ENCODE measurements at regions not wholly inside any gene's neighbourhood (a gene's known extent, or its start where the extent isn't known, plus 50 kb on each side); places are given as distances from the start of the nearest gene placed in this dataset.
"Not testable (repeated sequence)": the region's sequence is repeated elsewhere in the genome, so short reads cannot be mapped to it uniquely, and the experiment has no call there.

DNA sequence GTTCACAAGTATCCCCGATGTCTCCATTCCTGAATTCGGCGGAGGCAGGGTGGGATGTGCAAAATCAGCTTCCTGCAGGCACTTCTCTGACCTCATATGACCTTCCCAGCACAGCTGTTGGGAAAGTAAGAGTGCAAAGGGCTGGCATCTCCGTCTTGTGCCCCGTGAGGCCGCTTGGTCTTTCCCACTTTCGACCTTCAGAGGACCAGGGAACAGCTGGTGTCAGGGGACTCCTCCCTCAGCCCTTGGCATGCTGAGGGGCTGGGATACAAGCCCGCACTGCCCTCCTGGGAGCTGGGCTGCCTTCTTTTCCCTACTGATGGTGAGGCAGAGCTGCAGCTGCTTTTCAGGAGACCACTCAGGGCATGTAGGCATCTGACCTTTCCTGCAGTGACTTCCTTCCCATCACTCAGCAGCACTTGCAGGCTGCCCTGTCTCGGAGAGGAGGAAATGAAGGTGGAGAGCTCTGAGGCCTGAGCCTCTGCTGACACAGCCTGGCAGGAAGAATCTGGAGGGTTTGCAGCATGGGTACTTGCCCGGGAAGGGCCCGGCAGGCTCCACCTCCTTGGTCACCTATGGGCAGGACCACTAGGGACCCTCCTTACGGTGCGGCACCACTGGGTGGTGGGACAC, 277.2 kb upstream of the HS6ST1 start:
- no peaks in the 10 kb centered on the region for H3K9me3 ChIP-seq
- no peak overlapping the region for H3K27ac ChIP-seq
- ATAC-seq, result no peak
- intact Hi-C loops (cut with DNase I), result no loop called here
- no peaks in the 10 kb centered on the region for H3K36me3 ChIP-seq
- TF ChIP-seq, protein P1, sequence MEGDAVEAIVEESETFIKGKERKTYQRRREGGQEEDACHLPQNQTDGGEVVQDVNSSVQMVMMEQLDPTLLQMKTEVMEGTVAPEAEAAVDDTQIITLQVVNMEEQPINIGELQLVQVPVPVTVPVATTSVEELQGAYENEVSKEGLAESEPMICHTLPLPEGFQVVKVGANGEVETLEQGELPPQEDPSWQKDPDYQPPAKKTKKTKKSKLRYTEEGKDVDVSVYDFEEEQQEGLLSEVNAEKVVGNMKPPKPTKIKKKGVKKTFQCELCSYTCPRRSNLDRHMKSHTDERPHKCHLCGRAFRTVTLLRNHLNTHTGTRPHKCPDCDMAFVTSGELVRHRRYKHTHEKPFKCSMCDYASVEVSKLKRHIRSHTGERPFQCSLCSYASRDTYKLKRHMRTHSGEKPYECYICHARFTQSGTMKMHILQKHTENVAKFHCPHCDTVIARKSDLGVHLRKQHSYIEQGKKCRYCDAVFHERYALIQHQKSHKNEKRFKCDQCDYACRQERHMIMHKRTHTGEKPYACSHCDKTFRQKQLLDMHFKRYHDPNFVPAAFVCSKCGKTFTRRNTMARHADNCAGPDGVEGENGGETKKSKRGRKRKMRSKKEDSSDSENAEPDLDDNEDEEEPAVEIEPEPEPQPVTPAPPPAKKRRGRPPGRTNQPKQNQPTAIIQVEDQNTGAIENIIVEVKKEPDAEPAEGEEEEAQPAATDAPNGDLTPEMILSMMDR (IDR thresholded peaks at IDR 0.05), result no peak
- no peak overlapping the region for H3K4me3 ChIP-seq
- H3K27me3 ChIP-seq, result no peaks in the 10 kb centered on the region
- H3K4me1 ChIP-seq, result no peaks in the 10 kb centered on the region
- no peak for DNase-seq

DNA sequence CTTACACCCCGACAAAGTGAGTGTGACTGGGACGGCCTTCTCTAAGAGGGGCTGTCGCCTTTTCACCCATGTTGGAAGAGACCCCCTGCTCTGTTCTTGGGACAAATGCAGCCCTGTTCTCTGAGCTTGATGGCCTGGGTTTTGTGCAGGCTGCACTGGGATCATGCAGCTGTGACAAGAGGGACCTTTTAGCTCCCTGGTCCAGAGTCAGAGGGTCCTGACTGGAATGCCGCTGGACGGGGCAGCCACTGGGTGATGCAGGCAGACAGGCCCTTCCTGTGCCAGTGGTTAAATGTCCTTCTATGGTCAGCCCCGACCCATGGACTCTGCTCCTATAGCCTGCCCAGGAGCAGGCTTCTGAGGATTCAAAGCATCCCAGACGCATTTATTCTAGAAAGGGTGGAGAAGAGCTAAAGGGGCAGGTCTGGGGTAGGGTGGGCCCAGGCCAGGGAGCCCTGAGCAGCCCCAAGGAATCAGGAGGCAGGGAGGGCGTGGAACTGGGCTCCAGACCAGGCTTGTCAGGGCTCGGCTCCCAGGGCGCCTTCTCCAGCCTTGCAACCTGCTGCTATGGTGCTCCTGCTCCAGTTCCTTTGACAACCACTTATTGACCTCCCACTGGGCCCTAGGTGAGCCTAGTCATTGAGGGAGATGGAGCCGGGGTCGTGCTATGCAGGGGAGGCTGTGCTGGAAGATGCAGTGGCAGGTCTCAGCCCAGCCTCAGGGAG, 277.9 kb upstream of the HS6ST1 start:
- TF ChIP-seq, protein P1 (IDR thresholded peaks at IDR 0.05), result no peak

GRCh38 chr2:128597121-128597762, 278.6 kb upstream of the HS6ST1 start:
- H3K4me3 ChIP-seq, result no peak overlapping the region
- ATAC-seq, result no peak
- H3K9me3 ChIP-seq, result no peaks in the 10 kb centered on the region
- no peak for DNase-seq
- no peak overlapping the region for H3K27ac ChIP-seq
- H3K36me3 ChIP-seq, result no peaks in the 10 kb centered on the region
- TF ChIP-seq, protein P1 (IDR thresholded peaks at IDR 0.05), result no peak
- intact Hi-C loops (cut with DNase I), result no loop called here
- no peaks in the 10 kb centered on the region for H3K4me1 ChIP-seq
- H3K27me3 ChIP-seq, result no peaks in the 10 kb centered on the region

More for the DNA sequence above, 277.9 kb upstream of the HS6ST1 start:
- no peak for DNase-seq
- H3K9me3 ChIP-seq, result no peaks in the 10 kb centered on the region
- no peaks in the 10 kb centered on the region for H3K27me3 ChIP-seq
- intact Hi-C loops (cut with DNase I), result no loop called here
- ATAC-seq, result no peak
- no peak overlapping the region for H3K4me3 ChIP-seq
- H3K4me1 ChIP-seq, result no peaks in the 10 kb centered on the region
- no peaks in the 10 kb centered on the region for H3K36me3 ChIP-seq
- H3K27ac ChIP-seq, result no peak overlapping the region

DNA sequence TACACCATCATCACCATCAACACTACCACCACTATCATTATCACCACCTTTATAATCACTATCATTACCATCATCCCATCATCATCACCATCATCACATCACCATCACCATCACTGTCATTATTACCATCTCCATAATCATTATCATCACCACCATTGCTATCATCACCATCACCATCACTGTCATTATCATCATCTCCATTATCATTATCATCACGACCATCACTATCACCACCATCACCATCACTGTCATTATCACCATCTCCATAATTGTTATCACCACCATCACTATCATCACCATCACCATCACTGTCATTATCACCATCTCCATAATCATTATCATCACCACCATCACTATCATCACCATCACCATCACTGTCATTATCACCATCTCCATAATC, 279.6 kb upstream of the HS6ST1 start:
- DNase-seq; H3K9me3 ChIP-seq; H3K27me3 ChIP-seq; H3K36me3 ChIP-seq; H3K4me3 ChIP-seq; intact Hi-C loops (cut with DNase I); H3K27ac ChIP-seq; H3K4me1 ChIP-seq; ATAC-seq: not testable (repeated sequence)

GRCh38 chr2:128598862-128599441, 280.3 kb upstream of the HS6ST1 start:
- no peaks in the 10 kb centered on the region for H3K27me3 ChIP-seq
- no peak overlapping the region for H3K4me3 ChIP-seq
- H3K36me3 ChIP-seq, result no peaks in the 10 kb centered on the region
- TF ChIP-seq, protein P1 (IDR thresholded peaks at IDR 0.05), result no peak
- no peak for ATAC-seq
- peaks cover 0 to 4% of the 10 kb centered on the region in 2 donors for H3K4me1 ChIP-seq
- H3K27ac ChIP-seq, result no peak overlapping the region
- H3K9me3 ChIP-seq, result no peaks in the 10 kb centered on the region
- intact Hi-C loops (cut with DNase I), result no loop called here
- no peak for DNase-seq
